ENCODE measurements at regions not wholly inside any gene's neighbourhood (a gene's known extent, or its start where the extent isn't known, plus 50 kb on each side); places are given as distances from the start of the nearest gene placed in this dataset.
"Not testable (repeated sequence)": the region's sequence is repeated elsewhere in the genome, so short reads cannot be mapped to it uniquely, and the experiment has no call there.

- no peak for DNase-seq (ENCODE audit: low read depth)
Observed at GRCh38 chr2:182597570-182598295, 118.3 kb upstream of the DNAJC10 start.

- DNase-seq (ENCODE audit: low read depth) = no peak
Observed at GRCh38 chr2:182598626-182599025, 117.4 kb upstream of the DNAJC10 start.

DNA sequence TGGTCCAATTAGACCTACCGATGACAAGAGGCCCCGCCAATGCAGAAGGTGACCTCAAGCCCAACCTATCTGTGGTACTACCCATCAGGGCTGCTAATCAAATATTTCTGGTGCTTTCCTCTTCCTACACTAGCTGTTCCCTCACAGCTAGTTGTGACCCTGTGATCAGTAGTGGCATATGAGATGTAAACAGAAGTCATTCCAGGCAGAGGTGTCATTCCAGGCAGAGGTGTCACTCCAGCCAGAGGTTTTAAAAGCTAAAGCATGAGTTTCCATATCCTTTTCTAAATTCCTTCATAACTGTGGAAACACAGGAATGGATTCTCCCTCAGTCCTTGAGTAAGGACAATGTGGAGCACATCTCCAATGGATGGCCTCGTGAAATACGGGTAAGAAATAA lies 110.9 kb upstream of the DNAJC10 start:
- no peak for DNase-seq (ENCODE audit: low read depth)

DNA sequence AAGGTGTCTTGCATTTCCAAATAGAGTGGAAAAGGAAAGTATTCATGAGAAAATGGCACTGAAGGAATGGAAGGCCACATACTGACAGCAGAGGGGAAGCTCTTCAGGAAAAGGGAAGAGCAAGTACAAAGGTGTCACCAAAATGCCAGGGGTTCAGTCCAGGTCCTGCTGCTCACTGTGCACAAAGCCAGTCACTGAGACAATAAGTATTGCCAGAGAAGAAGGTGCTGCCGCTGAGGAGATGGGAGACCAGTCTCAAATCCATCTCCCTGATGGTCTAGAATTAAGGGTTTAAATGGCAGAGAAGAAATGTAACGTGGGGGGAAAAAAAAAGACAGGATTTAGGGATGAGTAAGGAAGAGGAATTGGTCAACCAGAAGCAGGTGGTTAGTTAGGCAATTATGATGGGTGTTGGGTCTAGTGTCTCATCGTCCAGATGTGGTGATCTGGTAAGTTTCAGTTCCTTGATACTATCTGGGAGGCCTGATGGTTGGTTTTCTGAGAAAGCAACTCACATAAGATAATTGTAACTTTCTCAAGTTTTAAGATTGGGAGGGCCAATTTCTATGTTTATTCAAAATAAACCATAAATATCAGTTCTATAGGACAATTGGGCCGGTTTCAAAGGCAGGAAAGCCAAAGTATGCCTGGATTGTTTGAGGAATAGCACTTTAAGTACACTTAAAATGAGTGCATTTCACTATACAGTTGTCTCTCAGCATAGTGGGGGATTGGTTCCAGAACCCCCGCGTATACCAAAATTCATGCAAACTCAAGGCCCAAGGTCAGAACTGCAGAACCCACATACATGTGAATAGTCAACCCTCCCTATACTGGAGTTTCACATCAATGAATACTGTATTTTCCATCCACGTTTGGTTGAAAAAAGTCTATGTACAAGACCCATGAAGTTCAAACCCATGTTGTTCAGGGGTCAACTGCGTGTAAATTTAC lies 109.1 kb upstream of the DNAJC10 start:
- no peak for DNase-seq (ENCODE audit: low read depth)

DNA sequence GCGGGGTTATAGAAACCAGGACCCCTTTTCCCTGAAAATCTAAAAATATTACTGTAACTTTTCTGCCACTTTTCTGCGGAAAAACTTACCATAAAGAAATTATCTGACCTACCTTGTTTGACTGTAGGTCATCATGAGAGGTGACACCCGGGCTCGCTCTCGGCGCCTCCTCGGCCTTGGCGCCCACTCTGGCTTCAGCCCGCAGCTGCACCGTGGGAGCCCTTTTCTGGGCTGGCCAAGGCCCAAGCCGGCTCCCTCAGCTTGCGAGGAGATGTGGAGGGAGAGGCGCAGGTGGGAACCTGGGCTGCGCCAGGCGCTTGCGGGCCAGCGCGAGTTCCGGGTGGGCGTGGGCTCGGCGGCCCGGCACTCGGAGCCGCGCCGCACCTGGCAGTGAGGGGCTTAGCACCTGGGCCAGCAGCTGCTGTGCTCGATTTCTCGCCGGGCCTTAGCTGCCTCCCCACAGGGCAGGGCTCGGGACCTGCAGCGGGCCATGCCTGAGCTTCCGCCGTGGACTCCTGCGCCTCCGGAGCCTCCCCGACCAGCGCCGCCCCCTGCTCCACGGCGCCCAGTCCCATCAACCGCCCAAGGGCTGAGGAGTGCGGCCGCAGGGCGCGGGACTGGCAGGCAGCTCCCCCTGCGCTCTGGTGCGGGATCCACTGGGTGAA lies 107.7 kb upstream of the DNAJC10 start:
- no peak for DNase-seq (ENCODE audit: low read depth)

DNA sequence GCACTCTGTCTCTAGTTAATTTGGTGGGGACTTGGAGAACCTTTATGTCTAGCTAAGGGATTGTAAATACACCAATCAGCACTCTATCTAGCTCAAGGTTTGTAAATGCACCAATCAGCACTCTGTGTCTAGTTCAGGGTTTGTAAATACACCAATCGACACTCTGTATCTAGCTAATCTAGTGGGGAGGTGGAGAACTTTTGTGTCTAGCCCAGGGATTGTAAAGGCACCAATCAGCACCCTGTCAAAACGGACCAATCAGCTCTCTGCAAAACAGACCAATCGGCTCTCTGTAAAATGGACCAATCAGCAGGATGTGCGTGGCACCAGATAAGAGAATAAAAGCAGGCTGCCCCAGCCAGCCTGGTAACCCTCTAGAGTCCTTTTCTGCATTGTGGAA lies 107.1 kb upstream of the DNAJC10 start:
- DNase-seq (ENCODE audit: low read depth) = not testable (repeated sequence)

GRCh38 chr2:182610231-182610630 lies 105.8 kb upstream of the DNAJC10 start:
- DNase-seq (ENCODE audit: low read depth) = no peak

DNA sequence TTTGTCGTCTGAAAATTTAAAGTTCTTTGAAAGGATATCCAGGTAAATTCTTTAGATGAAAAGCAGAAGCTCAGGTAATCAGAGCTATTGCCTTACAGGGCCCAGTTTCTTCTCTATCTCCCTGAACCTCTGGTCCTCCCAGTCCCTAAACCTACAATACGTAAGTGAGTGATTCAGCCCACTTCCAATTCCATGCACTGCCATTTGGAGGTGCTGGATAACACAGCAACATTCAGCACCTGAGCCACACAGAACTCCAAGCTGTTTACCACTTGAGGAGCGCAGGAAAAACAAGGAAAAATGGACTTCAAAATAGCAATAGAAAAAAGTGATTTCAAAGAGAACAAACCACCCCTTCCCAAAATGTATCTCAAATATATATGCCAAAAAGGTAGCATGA lies 105.0 kb upstream of the DNAJC10 start:
- no peak for DNase-seq (ENCODE audit: low read depth)

- no peak for DNase-seq (ENCODE audit: low read depth)
Observed at GRCh38 chr2:182615036-182615435, 101.0 kb upstream of the DNAJC10 start.

GRCh38 chr2:182616471-182617393 lies 99.3 kb upstream of the DNAJC10 start:
- no peak for DNase-seq (ENCODE audit: low read depth)

- no peak for DNase-seq (ENCODE audit: low read depth)
Observed at GRCh38 chr2:182618672-182619079, 97.4 kb upstream of the DNAJC10 start.

- DNase-seq (ENCODE audit: low read depth) = no peak
Observed at GRCh38 chr2:182619276-182619675, 96.8 kb upstream of the DNAJC10 start.

DNA sequence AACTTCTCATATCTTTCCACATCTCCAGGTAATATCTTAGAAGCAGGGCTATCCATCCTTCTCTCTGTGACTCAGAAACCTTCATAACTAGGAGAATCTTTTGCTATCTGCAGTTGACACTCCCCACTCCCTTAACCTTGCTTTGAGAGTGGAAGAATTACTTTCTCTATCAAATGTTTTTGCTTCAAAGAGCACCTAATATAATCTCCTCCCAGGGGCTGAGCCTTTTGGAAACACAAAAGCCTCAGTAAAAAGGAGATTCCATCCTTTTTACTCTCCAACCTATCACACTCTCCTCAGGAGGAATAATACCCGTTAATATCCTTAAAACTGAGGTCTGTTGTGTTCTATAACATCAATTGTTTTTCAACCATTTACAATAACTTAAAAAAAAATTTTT lies 94.9 kb upstream of the DNAJC10 start:
- DNase-seq (ENCODE audit: low read depth) = no peak

DNA sequence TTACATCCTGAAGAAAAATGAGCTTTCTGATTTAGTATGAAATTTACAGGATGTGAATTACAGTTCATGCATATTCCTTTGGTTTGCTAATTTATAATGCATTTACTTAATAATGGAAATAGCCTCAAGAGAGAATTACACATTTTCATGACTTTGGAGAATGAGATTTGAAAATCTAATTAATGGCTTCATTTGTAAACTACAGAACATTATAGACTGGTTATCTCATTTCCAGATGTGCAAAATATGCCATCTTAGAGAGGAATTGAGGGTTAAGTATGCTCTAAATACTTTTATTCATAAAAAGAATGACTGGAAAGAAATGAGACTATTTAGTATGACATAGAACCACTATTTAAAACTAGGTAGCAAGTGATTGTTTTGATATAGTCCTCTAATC lies 94.2 kb upstream of the DNAJC10 start:
- no peak for DNase-seq (ENCODE audit: low read depth)

DNA sequence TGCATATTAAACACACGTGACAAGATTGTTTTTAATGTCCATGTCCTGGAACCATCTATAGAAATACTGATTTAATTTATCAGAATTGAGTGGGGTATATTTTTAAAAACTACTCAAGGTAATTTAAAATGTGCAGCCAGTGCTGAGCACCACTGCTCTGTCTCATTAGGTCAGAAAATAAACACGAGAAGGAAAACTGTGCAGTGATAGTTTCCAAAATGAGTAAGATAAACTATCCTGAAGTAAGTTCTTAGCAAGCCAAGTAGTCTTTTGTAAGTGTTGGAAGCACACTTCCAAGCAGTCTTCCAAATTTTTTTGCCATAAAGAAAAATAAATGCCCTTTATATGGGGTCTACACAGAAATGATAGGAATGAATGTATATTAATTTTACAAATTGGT lies 93.8 kb upstream of the DNAJC10 start:
- no peak for DNase-seq (ENCODE audit: low read depth)

DNA sequence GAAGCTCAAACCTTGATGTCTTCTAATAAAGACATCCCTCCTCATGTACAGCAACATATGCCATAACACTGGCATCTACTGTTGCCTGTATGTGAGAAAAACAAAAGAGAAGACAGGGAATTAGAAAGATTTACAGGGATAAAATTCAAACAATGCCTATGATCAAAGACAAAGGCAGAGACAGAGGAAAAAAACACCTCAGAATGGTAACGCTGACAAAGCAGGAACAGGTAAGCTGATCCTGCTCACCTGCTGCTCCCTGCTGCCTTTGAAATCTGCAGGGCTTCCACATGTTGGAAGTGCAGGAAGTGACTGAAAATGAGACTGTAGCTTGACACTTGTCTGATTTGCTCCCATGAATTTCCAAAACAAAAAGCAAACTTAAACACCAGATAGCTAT lies 90.2 kb upstream of the DNAJC10 start:
- no peak for DNase-seq (ENCODE audit: low read depth)

DNA sequence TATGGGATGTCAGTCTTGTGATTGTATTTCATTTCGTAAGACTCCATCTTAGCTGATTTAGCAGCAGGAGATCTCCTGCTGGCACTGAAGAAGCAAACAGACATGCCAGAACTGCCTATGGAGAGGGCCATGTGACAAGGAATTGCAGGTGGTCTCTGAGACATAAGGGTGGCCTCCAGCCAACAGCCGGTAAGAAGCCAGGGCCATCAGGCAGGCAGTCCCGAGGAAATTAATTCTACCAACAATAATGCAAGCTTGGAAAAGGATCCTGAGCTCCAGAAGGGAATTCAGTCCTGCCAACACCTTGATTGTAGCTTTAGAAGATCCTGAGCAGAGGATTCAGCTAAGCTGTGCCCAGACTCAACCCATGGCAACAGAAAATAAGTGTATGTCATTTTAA lies 87.1 kb upstream of the DNAJC10 start:
- DNase-seq (ENCODE audit: low read depth) = no peak

DNA sequence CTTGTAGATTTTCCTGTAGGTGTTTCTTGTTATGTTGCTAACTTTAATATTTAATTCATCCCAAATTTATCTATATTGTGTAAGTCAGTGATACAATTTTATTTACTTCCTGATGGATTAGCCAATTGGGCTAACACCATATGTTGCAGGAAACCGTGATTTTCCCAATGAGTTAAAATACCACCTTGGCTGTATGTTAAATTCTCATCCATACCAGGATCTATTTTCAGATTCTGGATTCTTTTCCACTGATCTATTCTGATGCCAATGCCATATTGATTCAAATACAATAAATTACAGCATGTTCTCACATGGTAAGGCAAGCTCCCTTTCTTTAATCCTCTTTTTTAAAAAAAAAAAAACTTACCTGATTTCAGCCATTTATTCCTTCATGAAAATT lies 85.8 kb upstream of the DNAJC10 start:
- no peak for DNase-seq (ENCODE audit: low read depth)

GRCh38 chr2:182631299-182631698 lies 84.8 kb upstream of the DNAJC10 start:
- DNase-seq (ENCODE audit: low read depth) = no peak

GRCh38 chr2:182634386-182634785 lies 81.7 kb upstream of the DNAJC10 start:
- DNase-seq (ENCODE audit: low read depth) = no peak

DNA sequence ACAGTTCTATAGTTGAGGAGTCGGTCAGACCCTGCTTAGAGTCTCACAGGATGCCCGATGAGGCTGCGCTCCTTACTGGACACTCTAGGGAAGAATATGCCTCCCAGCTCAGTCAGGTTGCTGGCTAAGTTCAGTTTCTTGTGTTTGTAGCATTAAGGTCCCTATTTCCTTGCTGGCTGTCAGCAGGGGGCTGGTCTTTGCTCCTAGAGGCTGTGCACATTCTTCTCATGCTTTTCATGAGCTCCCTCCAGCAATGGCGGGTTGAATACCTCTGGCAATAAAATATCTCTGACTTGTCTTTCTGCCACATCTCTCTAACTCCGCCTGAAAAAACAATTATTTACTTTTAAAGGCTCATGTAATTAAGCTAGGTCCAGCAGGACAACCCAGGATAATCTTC lies 79.4 kb upstream of the DNAJC10 start:
- no peak for DNase-seq (ENCODE audit: low read depth)

GRCh38 chr2:182638667-182639066 lies 77.4 kb upstream of the DNAJC10 start:
- DNase-seq (ENCODE audit: low read depth) = no peak
